ENCODE measurements at regions not wholly inside any gene's neighbourhood (a gene's known extent, or its start where the extent isn't known, plus 50 kb on each side); places are given as distances from the start of the nearest gene placed in this dataset.
A peak's percentile ranks its signal among the peaks of the same experiment; 100 is the strongest.

DNA sequence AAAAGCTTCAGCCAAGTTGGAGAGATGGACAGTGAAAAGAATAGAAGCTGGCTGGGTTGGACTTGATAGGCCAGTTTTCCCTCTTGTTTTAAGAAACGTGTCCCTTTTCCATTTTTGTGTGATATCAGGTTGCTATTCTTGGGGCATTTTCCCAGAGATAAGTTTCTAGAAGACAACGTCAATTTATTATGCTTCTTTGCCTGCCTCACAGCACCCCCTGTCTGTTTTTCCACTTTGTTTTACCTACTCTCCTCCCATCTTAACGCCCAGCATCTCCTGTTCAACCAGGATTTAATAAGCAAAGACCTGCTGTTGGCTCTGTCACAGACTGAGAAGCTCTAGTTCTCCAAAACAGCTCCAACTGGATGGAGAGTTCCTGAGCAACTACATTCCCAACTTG, 317.8 kb upstream of the ZNF521 start:
- no peaks in the 10 kb centered on the region for H3K79me2 ChIP-seq (ENCODE audit: insufficient read depth, low read length)
- H3K4me2 ChIP-seq (ENCODE audit: low read depth, low read length, poor library complexity, severe bottlenecking) = no peak overlapping the region
- no peaks in the 10 kb centered on the region for H3K9me2 ChIP-seq (replicated peaks; ENCODE audit: low read depth, low read length)
- no peaks in the 10 kb centered on the region for H3K9me3 ChIP-seq (ENCODE audit: insufficient read depth, low read depth, low read length)
- TF ChIP-seq, protein P1, sequence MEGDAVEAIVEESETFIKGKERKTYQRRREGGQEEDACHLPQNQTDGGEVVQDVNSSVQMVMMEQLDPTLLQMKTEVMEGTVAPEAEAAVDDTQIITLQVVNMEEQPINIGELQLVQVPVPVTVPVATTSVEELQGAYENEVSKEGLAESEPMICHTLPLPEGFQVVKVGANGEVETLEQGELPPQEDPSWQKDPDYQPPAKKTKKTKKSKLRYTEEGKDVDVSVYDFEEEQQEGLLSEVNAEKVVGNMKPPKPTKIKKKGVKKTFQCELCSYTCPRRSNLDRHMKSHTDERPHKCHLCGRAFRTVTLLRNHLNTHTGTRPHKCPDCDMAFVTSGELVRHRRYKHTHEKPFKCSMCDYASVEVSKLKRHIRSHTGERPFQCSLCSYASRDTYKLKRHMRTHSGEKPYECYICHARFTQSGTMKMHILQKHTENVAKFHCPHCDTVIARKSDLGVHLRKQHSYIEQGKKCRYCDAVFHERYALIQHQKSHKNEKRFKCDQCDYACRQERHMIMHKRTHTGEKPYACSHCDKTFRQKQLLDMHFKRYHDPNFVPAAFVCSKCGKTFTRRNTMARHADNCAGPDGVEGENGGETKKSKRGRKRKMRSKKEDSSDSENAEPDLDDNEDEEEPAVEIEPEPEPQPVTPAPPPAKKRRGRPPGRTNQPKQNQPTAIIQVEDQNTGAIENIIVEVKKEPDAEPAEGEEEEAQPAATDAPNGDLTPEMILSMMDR (conservative IDR thresholded peaks at IDR 0.05; ENCODE audit: low read length) = peak; percentile 42
- TF ChIP-seq EZH2phosphoT487 (IDR thresholded peaks at IDR 0.05; ENCODE audit: borderline replicate concordance) = no peak
- no peaks in the 10 kb centered on the region for H4K20me1 ChIP-seq (ENCODE audit: insufficient read depth, low read length, poor library complexity, severe bottlenecking)
- no peak overlapping the region for H3K9ac ChIP-seq (ENCODE audit: low read depth, low read length, poor library complexity, severe bottlenecking)
- H3F3A ChIP-seq (ENCODE audit: low read depth) = no peaks in the 10 kb centered on the region
- H3K4me3 ChIP-seq (ENCODE audit: low read length, poor library complexity, severe bottlenecking) = no peak overlapping the region
- H3K4me1 ChIP-seq (ENCODE audit: insufficient read depth, low read length, poor library complexity, severe bottlenecking) = no peaks in the 10 kb centered on the region
- H3K36me3 ChIP-seq (ENCODE audit: insufficient read depth, low read length) = no peaks in the 10 kb centered on the region
- H2AFZ ChIP-seq (ENCODE audit: low read length) = no peak overlapping the region
- no peaks in the 10 kb centered on the region for H3K27me3 ChIP-seq (ENCODE audit: insufficient read depth, low read length, poor library complexity, severe bottlenecking)

DNA sequence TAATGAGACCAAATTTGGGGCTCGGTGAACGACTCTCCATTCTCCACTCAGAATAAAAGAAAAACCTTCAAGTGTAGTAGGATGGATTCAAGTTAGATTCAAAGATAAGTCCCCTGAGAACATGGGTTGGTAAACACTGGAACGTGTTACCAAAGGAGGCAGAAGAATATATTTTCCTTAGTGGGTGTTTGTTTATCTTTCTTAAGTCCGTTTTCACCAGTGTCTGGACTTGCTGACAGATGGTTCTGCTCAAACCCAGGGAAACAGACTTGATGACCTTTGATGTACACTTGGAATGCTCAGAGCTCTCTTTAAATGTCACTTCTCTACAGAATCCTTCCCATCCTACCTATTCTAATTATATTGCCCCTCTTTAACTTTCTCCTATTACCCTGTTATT, 310.3 kb upstream of the ZNF521 start:
- no peaks in the 10 kb centered on the region for H3K9me2 ChIP-seq (replicated peaks; ENCODE audit: low read depth, low read length)
- H3K27me3 ChIP-seq (ENCODE audit: insufficient read depth, low read length, poor library complexity, severe bottlenecking) = no peaks in the 10 kb centered on the region
- no peaks in the 10 kb centered on the region for H3K36me3 ChIP-seq (ENCODE audit: insufficient read depth, low read length)
- no peak overlapping the region for H3K4me2 ChIP-seq (ENCODE audit: low read depth, low read length, poor library complexity, severe bottlenecking)
- H3F3A ChIP-seq (ENCODE audit: low read depth) = no peaks in the 10 kb centered on the region
- no peak overlapping the region for H3K4me3 ChIP-seq (ENCODE audit: low read length, poor library complexity, severe bottlenecking)
- H3K4me1 ChIP-seq (ENCODE audit: insufficient read depth, low read length, poor library complexity, severe bottlenecking) = no peaks in the 10 kb centered on the region
- no peaks in the 10 kb centered on the region for H4K20me1 ChIP-seq (ENCODE audit: insufficient read depth, low read length, poor library complexity, severe bottlenecking)
- H2AFZ ChIP-seq (ENCODE audit: low read length) = no peak overlapping the region
- no peaks in the 10 kb centered on the region for H3K9me3 ChIP-seq (ENCODE audit: insufficient read depth, low read depth, low read length)
- H3K79me2 ChIP-seq (ENCODE audit: insufficient read depth, low read length) = no peaks in the 10 kb centered on the region
- no peak for TF ChIP-seq EZH2phosphoT487 (IDR thresholded peaks at IDR 0.05; ENCODE audit: borderline replicate concordance)
- TF ChIP-seq, protein P1 (conservative IDR thresholded peaks at IDR 0.05; ENCODE audit: low read length) = no peak
- H3K9ac ChIP-seq (ENCODE audit: low read depth, low read length, poor library complexity, severe bottlenecking) = no peak overlapping the region

DNA sequence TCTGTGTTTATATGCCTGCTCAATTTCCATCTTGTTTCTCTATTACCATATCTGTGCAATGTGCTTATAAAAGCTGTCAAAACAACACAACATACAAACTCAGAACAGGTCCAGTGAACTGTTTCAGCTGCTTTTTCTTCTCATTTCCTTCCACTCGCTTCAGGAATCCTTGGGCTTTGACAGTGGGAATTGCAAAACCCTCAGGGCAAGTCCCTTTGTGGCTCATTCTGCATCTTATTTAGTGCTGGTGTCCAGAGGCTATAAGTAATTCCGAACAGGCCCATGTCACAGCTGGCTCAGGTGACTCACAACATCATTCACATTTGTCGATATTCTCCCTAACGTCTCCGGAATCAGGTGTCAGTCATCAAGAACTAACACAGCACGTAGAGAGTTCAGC, 309.9 kb upstream of the ZNF521 start:
- no peaks in the 10 kb centered on the region for H3K4me1 ChIP-seq (ENCODE audit: insufficient read depth, low read length, poor library complexity, severe bottlenecking)
- no peaks in the 10 kb centered on the region for H3K27me3 ChIP-seq (ENCODE audit: insufficient read depth, low read length, poor library complexity, severe bottlenecking)
- no peak for TF ChIP-seq EZH2phosphoT487 (IDR thresholded peaks at IDR 0.05; ENCODE audit: borderline replicate concordance)
- TF ChIP-seq, protein P1 (conservative IDR thresholded peaks at IDR 0.05; ENCODE audit: low read length) = no peak
- H3F3A ChIP-seq (ENCODE audit: low read depth) = no peaks in the 10 kb centered on the region
- no peak overlapping the region for H3K9ac ChIP-seq (ENCODE audit: low read depth, low read length, poor library complexity, severe bottlenecking)
- no peak overlapping the region for H3K4me2 ChIP-seq (ENCODE audit: low read depth, low read length, poor library complexity, severe bottlenecking)
- H3K4me3 ChIP-seq (ENCODE audit: low read length, poor library complexity, severe bottlenecking) = no peak overlapping the region
- H2AFZ ChIP-seq (ENCODE audit: low read length) = no peak overlapping the region
- H4K20me1 ChIP-seq (ENCODE audit: insufficient read depth, low read length, poor library complexity, severe bottlenecking) = no peaks in the 10 kb centered on the region
- H3K36me3 ChIP-seq (ENCODE audit: insufficient read depth, low read length) = no peaks in the 10 kb centered on the region
- H3K79me2 ChIP-seq (ENCODE audit: insufficient read depth, low read length) = no peaks in the 10 kb centered on the region
- H3K9me2 ChIP-seq (replicated peaks; ENCODE audit: low read depth, low read length) = no peaks in the 10 kb centered on the region
- no peaks in the 10 kb centered on the region for H3K9me3 ChIP-seq (ENCODE audit: insufficient read depth, low read depth, low read length)

Measured in Loucy (cell line).